IPS DF 19.7 (cell line): ENCODE measurements at regions not wholly inside any gene's neighbourhood (a gene's known extent, or its start where the extent isn't known, plus 50 kb on each side); places are given as distances from the start of the nearest gene placed in this dataset.
A peak's percentile ranks its signal among the peaks of the same experiment; 100 is the strongest.
"Not testable (repeated sequence)": the region's sequence is repeated elsewhere in the genome, so short reads cannot be mapped to it uniquely, and the experiment has no call there.

Source experiments
- DNase-seq: peaks from one replicate; pipeline ENCODE4 v3.0.0-alpha.2; 2013; ENCODE audit warnings: low read depth, low spot score

DNA sequence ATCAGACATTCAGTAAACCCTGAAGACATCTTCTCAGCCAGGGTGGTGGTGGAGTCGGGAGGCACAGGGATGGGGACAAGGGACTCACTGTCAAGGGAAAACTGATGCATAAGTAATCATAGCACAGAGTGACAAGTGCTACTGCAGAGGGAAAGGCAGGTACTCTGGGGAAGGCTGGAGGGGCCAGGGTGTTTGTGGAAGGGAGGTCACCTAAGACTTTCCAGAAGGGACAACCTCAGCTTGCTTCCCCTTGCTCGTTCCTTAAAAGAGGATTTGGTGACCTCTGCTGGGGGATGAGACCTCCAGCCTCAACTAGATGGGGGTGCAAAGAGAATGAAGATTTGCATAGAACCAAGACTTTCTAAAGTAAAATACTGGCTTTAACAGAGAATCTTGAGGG lies 99.5 kb downstream of the SLC4A3 start:
- DNase-seq: no peak

DNA sequence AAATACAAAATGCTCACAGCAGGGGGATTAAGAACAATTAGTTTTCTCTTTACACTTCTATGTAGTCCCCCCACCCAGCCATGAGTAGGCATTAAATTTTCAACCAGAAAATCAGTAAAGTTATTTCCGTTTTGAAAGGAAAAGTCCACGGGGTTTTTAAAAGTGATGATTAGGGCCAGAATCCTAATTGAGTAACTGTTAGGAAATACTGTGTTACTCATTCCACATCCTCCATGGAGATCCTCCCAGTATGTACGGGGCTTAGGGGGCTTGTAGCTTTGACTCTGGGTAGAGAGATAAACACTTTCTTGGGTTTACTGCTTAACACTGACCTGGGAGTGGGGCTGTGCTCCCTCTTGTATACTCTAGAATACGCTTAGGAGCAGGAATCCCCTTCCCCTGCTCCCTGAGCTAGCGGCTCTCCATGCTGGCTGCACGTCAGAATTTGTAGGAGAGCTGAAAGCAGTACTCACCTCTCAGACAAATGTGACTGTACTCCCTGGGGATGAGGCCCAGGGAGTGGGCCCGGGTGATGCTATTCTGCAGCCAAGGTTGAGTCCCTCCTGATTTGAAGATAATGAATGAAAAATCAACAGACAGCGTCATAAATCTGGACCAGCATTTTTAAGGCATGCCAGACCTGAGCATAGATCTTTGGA lies 100.5 kb downstream of the SLC4A3 start:
- no peak for DNase-seq

DNA sequence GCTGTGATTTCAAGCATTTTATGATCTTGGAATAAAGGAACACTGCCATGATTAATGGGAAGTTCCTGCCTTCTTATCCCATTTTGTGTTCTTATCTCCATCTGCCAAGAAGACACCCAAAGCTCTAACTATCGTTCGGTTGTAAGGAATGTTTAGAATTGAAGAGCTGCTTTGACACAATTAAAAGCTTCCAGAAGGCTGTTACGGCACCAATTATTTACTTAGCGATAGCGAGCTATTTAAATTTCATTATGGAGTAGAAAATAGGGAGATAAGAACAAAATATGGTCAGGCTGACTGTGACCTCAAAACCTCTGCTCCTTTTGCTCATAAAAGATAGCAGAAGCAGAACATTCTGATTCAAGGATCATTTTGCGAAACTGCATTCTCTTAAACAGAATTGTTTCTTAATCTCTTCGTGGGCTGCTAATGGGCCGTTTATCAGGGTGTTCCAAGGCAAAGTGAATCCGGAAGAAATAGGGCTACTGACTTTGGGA lies 101.6 kb downstream of the SLC4A3 start:
- no peak for DNase-seq

DNA sequence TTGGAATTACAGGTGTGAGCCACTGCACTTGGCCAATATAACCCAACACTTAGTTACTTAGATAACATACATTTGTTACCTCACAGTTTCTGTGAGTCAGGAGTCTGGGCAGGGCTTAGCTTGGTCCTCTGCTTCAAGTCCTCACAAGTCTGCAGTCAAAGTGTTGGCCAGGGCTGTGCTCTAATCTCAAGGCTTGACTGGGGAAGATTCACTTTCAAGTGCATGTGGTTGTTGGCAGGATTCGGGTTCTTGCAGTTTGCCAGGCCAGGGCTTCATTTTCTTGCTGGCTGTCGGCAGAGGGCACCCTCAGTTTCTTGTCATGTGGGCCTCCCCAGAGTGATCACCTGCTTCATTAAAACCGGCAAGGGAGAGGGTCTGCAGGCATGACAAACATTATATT lies 103.7 kb downstream of the SLC4A3 start:
- DNase-seq: no peak

DNA sequence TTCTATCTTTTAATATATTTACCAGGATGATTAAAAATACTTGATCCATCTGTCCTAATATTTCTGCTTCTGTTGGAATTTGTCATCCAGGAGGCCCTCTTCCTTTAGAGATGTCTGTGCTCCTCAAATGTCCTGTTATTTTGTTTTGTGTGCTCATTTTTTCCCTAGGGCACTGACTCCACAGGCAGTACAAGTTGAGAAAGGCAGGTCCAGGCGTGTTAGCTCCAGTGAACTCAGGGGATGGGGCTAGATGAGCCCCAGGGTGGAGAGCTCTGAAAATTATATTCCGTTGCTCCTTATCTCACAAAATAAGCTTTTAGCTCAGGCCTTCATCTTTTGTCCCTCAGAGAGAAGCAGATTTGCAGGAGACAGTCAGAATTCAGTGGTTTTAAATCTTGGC lies 105.7 kb downstream of the SLC4A3 start:
- no peak for DNase-seq

DNA sequence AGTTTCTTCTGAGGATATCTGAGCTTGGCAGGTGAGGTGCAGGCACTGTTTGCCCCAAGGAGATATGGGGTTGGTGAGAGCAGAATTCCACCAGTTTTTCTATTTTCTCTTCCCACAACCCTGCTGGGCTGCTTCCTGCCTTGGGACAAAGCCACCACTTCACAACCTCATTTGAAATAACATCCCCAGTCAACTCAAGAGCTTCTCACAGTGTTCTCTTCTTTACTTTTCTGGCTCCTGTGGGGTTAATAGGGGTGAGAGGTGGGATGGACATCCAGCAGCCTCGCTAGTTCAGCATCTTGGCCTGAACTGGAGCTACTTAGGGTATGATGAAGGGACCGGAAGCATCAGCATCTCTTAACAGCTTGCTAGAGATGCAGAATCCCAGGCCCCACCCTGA lies 106.3 kb downstream of the SLC4A3 start:
- DNase-seq: no peak

DNA sequence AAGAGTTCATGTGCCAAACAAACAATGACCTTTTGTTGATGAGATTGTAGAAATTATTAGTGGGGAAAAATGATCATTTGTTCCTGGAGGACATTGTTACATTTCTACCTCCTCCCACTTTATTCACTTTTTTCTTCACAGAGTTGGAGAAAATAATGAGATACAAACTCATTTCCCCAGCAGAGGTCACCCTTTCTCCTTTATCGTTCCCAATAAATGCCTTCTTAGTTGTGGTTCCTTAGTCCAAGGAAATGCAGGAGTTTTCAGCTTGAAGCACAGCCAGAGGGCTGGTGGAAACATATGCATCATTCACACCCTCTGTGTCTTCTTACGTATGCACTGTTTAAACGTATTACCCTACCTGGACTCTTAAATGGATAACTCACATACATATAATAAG lies 108.8 kb downstream of the SLC4A3 start:
- DNase-seq: peak; percentile 35

DNA sequence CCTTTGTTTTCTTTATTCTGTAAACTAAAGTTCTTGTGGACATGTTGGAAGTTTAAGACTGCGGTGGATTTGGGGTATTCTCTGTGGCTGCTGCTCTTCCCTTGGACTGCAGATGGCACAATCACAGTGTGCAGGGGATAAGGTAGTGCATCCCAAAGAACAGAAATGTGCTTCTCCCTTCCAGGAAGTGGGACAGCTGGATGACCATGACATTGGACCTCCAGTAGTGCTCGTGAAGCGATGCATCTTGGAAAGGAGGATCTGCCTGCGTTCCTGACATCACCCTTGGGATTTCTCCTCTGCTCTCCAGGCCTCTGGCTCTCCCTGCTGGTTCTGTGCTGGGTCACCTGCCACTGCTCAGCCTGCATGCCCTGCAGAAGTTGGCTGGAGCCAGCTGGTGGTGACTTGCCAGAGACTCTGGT lies 109.9 kb downstream of the SLC4A3 start:
- no peak for DNase-seq

DNA sequence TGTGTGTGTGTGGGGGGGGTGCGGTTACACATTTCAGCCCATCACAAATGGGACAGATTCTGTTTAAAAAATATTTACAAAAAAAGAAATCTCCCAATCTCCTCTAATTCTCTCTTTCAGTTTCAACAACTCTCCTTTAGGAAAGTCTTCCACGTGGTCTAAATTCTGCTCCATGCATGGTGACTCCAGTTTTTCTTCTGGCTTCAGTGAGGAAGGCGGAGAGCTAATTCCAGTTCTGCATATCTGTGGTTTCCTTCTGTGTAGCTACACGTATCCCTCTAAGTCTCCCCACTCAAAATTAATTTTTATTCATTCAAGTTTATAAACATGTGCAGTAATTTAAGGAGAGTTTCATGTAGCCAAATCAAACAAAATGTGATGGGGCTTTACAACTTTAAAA lies 111.6 kb downstream of the SLC4A3 start:
- no peak for DNase-seq

DNA sequence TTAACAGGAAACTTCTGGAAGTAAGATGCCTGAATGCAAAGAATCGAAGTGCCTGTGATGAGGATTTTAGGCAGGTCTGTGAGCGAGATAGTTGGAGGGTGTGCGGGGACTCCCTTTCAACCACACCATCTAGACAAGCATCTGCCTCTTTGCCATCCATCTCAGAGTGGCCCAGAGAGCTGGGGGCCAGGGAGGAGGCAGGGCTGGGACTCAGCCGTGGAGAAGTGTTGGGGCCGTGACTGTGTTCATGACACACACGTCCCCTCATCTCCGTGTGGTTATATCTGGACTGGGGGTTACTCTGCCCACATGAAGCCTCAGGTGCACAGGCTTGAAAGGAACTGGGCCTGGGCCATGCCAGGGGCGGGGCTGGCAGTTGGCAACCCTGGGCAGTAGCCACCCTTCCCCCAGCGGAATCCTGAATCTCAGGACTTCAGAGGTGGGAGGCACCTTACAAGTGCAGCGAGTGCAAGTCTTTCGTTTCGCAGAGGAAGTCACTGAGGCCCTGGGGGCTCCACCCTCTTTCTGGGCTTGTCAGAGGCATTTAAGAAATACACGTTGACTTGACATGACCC lies 112.5 kb downstream of the SLC4A3 start:
- no peak for DNase-seq

DNA sequence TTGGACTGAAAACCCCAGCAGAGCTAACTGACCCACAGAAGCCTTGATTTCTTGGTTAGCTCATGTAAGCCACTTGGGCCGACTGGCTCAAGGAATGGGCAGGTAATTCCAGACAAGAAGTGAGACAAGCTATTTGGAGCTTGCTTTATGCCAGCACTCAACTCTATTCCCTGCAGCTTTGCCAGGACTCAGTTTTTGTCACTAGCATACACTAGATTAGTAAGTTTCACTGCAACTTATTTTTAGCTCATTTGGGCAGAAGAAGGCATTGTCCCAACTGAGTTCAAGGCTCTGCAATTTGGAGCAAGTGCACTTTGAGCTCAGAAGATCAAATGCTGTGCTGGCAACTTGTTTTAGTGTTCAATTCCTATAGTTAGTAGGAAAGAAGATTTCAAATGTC lies 116.1 kb downstream of the SLC4A3 start:
- DNase-seq: no peak

DNA sequence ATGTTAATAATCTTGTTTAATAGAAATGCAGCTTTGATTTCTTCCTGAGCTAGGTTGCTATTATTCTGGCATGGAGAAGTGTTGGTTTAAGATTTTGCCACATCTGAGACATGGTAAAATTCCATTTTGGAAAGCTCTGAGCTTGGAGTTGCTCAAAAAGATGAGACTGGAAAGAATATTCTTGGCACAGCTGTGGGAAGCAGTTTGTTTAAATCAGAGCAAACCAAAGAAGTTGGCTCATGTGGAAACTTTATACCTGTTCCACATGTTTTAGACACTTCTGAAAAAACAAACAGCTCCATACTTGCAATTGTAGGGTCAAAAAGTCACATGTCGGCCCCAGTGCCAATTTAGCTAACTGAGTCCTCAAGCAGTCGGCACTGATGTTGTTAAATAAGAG lies 116.6 kb downstream of the SLC4A3 start:
- DNase-seq: no peak

DNA sequence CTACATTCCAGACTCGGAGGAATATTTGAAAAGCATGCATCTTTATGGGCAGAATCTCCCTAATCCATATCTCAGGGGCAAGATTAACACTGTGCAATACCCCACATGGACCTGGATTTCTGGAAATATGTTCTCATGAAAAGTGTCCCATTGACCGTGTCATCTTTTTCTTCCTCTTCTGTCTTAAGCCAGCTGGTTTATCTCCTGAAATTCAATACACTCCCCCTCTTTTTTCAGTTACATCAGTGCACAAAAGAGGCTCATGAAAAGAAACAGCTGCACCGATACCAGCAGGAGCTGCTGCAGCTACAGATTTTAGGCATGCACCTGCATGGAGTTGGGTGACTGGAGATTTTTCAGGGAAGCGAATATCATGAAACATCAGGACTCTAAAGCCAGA lies 117.2 kb downstream of the SLC4A3 start:
- no peak for DNase-seq

DNA sequence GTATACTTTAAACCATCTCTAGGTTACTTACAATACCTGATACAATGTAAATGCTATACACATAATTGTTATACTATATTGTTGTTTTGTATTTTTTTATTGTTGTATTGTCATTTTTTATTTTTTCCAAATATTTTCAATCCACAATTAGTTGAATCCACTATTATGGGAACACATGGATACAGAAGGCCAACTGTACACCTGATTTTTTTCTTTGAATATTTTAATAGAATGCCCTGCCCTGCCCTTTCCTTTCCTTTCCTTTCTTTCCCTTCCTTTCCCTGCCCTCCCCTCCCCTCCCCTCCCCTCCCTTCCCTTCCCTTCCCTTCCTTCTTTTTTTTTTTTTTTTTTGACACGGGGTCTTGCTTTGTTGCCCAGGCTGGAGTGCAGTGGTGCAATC lies 120.2 kb downstream of the SLC4A3 start:
- DNase-seq: no peak

DNA sequence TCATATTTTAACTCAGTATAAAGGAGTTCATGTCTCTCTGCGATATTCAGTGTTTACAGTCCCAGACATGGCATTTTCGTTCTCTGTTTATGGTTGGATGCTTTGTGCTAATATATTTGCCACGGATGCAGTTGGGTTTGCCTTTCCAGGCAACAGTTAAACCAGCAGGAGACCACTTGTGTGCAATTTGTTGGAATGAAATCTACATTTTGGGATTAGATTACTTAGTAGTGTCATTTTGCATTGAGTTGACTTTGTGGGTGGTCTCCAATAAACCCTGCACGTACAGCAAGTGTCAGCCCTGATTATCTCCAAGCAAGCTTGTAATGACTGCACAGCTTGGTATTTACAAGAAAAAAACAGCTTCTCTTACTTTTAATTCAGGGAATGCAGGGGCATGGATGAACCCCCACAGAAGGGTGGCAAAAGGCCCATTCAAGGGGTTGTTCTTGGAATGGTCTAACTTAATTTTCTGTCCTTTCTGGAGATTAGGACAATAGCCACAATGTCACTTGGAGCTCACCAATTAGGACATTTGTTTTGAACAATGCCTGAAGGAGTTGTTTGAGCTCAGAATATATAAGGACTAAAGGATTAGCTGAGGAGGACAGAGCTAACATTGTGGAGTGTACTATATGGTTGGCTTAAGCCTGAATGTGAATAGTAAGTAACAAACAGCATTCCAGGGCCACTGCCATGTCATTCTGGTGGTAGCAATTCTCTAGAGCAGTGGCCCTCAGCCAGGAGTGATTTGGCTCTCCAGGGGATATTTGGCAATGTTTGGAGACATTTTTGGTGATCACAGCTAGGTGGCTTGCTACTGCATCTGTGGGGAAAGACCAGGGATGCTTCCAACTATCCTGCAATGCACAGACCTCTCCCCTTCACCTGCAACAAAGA lies 121.5 kb downstream of the SLC4A3 start:
- DNase-seq: no peak

DNA sequence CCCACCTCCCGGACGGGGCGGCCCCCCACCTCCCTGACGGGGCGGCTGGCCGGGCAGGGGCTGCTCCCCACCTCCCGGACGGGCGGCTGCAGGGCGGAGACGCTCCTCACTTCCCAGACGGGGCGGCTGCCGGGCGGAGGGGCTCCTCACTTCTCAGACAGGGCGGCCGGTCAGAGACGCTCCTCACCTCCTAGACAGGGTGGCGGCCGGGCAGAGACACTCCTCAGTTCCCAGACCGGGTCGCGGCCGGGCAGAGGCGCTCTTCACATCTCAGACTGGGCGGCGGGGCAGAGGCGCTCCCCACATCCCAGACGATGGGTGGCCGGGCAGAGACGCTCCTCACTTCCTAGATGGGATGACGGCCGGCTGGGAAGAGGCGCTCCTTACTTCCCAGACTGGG lies 123.7 kb downstream of the SLC4A3 start:
- DNase-seq: not testable (repeated sequence)

DNA sequence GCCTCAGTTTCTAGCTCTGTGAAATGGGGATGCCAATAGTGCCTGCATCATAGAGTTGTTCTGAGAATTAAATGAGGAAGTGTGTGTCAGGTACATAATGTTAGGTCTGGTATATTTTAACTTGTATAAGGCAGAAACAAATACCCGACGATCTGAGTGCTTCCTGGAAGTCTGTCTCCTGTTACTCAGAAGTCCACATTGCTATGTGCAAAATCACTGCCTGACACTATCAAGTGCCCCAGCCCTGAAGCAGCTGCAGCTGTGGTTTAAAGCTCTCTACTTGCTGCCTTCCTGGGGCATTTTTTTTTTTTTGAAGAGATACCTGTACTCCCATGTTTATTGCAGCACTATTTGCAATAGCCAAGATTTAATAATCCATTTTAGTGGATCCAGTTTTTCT lies 125.3 kb downstream of the SLC4A3 start:
- DNase-seq: no peak

DNA sequence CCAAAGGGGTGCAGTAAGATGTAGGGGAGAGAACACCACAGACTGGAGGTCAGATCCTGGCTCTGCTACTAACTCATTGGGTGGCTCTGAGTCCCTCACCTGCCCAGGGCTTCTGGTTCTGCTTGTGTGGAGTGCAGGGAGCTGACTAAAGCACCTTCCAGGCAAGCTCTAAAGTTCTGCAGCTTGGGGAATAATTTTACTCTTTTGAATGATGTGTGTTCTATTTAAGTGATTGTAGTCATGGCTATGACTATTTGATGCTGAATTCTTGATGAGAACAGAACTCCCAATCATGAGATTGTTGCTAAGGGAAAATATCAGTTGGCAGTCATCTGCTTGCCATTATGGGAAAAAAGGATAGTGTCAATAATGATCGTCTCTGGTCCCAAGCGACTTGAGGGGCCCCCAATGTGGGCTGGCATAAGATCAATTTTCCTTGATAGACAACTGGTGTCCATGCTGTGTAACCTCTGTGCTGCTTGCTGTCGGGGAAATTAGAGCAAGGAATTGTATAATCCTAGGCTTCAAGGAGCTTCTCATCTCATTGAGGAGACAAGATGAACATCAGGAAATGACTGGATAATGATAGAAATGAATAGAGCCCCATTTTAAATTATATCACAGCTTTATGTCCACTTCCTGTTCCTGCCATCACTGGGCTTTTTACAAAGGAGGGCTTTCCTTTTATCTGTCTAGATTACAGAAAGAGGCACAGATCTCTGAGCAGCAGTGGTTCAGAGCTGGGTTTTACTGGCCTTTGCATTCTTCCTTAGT lies 131.7 kb downstream of the SLC4A3 start:
- no peak for DNase-seq

DNA sequence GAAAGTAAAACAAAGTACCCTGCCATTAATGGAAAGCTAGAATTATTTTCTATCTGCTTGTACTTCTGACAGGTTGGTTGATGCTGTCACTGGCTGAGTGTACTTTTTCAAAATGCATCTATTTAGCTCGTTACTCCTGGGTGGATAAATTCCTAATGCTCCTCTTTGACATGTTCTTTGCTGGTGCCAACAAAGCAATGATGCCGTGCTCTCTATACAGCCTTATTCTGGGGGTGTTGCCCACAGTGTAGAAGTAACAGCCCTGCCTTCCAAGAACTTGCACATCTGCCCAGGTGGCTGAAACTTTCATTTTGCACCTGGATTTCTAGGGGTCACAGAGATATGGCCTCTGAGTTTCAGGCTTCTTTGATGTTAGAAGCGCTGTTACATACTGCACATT lies 132.4 kb downstream of the SLC4A3 start:
- no peak for DNase-seq

DNA sequence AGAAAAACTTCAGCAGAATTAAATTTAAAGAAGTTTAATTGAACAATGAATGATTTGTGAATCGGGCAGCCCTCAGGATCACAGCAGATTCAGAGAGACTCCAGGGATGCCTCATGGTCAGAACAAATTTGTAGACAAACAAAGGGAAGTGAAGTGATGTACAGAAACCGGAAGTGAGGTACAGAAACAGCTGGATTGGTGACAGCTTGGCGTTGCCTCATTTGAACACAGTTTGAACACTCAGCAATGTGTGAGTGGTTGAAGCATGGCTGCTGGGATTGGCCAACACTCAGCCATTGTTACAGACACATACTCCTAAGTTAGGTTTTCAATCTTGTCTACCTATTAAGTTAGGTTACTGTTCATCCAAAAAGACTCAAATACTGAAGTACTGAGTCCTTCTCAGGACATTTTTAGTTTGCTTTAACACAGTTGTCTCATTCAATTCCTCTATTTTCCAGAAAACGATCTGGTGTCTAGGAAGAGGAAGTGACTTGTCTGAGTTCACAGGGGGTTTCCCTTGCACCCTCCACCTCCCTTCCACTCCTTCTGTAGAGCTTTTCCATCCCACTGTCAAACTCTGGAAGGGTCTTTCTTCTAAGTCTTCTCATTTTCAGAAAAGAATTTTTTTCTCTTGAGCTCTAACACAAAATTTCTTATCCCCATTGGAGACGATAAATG lies 137.9 kb downstream of the SLC4A3 start:
- no peak for DNase-seq

DNA sequence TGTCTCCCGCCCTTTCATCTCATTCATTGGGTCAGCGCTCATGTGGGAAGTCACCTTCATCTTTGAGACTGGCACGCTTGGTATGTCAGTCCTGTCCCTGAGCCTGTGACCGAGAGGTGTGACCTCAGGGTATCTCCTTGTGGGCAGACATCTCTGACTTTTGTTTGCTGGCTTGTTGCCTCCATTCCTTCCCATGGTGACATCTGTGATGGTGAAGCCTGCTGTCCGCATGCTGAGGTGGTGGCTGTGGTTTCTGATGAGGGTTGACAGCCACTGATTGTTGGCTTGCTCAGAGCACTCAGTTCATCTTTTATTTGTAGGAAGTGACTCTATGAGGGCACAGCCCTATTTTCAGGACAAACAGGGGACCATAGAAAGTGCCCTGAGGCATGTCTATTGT lies 139.2 kb downstream of the SLC4A3 start:
- DNase-seq: no peak
